ENCODE measurements at regions not wholly inside any gene's neighbourhood (a gene's known extent, or its start where the extent isn't known, plus 50 kb on each side); places are given as distances from the start of the nearest gene placed in this dataset.

GRCh38 chr5:159792180-159792579 lies 124.1 kb upstream of the ADRA1B start:
- Histone ChIP-seq H3K27ac (replicated peaks) (no peak overlapping the region), H3K27me3 (ENCODE audit: insufficient read depth, poor library complexity, severe bottlenecking) (no peaks in the 10 kb centered on the region), H3K4me3 (replicated peaks; ENCODE audit: insufficient read depth, low read length) (no peak overlapping the region)
- no peak for TF ChIP-seq CTCF (IDR thresholded peaks at IDR 0.05; ENCODE audit: insufficient read depth, low read length)
- no peak for TF ChIP-seq POLR2AphosphoS5 (IDR thresholded peaks at IDR 0.05; ENCODE audit: low read depth)
- TF ChIP-seq REST (IDR thresholded peaks at IDR 0.05; ENCODE audit: insufficient replicate concordance, low read depth) = no peak
- no peak for TF ChIP-seq SPI1 (IDR thresholded peaks at IDR 0.05; ENCODE audit: borderline replicate concordance, low read depth)
- TF ChIP-seq GABPA (IDR thresholded peaks at IDR 0.05; ENCODE audit: low read depth) = no peak
- no peak for DNase-seq (ENCODE audit: low read depth in 1 of 2, low spot score in 1 of 2)

- no peak overlapping the region for H3K27ac ChIP-seq (replicated peaks)
- TF ChIP-seq REST (IDR thresholded peaks at IDR 0.05; ENCODE audit: insufficient replicate concordance, low read depth) = no peak
- no peak for TF ChIP-seq SPI1 (IDR thresholded peaks at IDR 0.05; ENCODE audit: borderline replicate concordance, low read depth)
- TF ChIP-seq GABPA (IDR thresholded peaks at IDR 0.05; ENCODE audit: low read depth) = no peak
- no peak for TF ChIP-seq POLR2AphosphoS5 (IDR thresholded peaks at IDR 0.05; ENCODE audit: low read depth)
- TF ChIP-seq CTCF (IDR thresholded peaks at IDR 0.05; ENCODE audit: insufficient read depth, low read length) = no peak
These were observed 118.9 kb upstream of the ADRA1B start for GRCh38 chr5:159797261-159797970.

GRCh38 chr5:159799701-159800100 lies 116.6 kb upstream of the ADRA1B start:
- no peak overlapping the region for H3K4me3 ChIP-seq (replicated peaks; ENCODE audit: insufficient read depth, low read length)
- no peak for DNase-seq (ENCODE audit: low read depth in 1 of 2, low spot score in 1 of 2)
- TF ChIP-seq SPI1 (IDR thresholded peaks at IDR 0.05; ENCODE audit: borderline replicate concordance, low read depth) (no peak), POLR2AphosphoS5 (IDR thresholded peaks at IDR 0.05; ENCODE audit: low read depth) (no peak), GABPA (IDR thresholded peaks at IDR 0.05; ENCODE audit: low read depth) (no peak), REST (IDR thresholded peaks at IDR 0.05; ENCODE audit: insufficient replicate concordance, low read depth) (no peak), CTCF (IDR thresholded peaks at IDR 0.05; ENCODE audit: insufficient read depth, low read length) (no peak)
- H3K27me3 ChIP-seq (ENCODE audit: insufficient read depth, poor library complexity, severe bottlenecking) = no peaks in the 10 kb centered on the region
- no peak overlapping the region for H3K27ac ChIP-seq (replicated peaks)

More at GRCh38 chr5:159797261-159797970, 118.9 kb upstream of the ADRA1B start:
- H3K4me3 ChIP-seq (replicated peaks; ENCODE audit: insufficient read depth, low read length) = no peak overlapping the region
- no peak for DNase-seq (ENCODE audit: low read depth in 1 of 2, low spot score in 1 of 2)
- H3K27me3 ChIP-seq (ENCODE audit: insufficient read depth, poor library complexity, severe bottlenecking) = no peaks in the 10 kb centered on the region
